ENCODE measurements at regions not wholly inside any gene's neighbourhood (a gene's known extent, or its start where the extent isn't known, plus 50 kb on each side); places are given as distances from the start of the nearest gene placed in this dataset.

DNA sequence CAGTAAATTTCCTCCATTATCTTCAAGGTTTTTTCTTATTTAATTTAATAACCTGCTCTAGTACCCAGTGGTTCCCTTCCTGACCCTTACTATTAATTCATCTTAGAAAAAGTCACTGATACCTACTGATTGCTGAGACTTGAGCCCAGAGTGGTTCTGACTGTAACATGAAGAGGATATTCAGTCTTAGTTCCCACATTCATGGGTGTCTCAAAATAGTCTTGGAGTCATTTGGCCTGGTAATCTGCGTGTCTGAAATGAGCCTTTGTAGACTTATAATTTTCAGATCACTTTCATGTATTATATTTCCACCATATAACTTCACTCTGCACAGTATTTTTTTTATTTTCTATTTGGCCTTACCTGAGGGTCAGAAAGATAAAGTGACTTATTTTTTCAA lies 732.0 kb upstream of the KIF2B start (continued):
- TF ChIP-seq ZC3H10 (CRISPR knock-in tag; IDR thresholded peaks at IDR 0.05): no peak
- TF ChIP-seq CSDC2 (CRISPR knock-in tag; IDR thresholded peaks at IDR 0.05): no peak
- no peak for TF ChIP-seq BACH2 (CRISPR knock-in tag; IDR thresholded peaks at IDR 0.05; ENCODE audit: borderline replicate concordance)
- no peak for TF ChIP-seq ZNF8 (CRISPR knock-in tag; IDR thresholded peaks at IDR 0.05)

- no peak for TF ChIP-seq ZC3H10 (CRISPR knock-in tag; IDR thresholded peaks at IDR 0.05)
- TF ChIP-seq BACH2 (CRISPR knock-in tag; IDR thresholded peaks at IDR 0.05; ENCODE audit: borderline replicate concordance): no peak
- no peak for TF ChIP-seq ZNF70 (CRISPR knock-in tag; IDR thresholded peaks at IDR 0.05)
- TF ChIP-seq POU6F1 (CRISPR knock-in tag; IDR thresholded peaks at IDR 0.05; ENCODE audit: borderline replicate concordance, low read depth): no peak
- TF ChIP-seq TSHZ2 (CRISPR knock-in tag; IDR thresholded peaks at IDR 0.05): no peak
- TF ChIP-seq TOX (CRISPR knock-in tag; IDR thresholded peaks at IDR 0.05; ENCODE audit: borderline replicate concordance): no peak
- no peak for TF ChIP-seq ZFP3 (CRISPR knock-in tag; IDR thresholded peaks at IDR 0.05)
- no peak for TF ChIP-seq PATZ1 (CRISPR knock-in tag; IDR thresholded peaks at IDR 0.05; ENCODE audit: borderline replicate concordance)
- TF ChIP-seq SNAI2 (CRISPR knock-in tag; IDR thresholded peaks at IDR 0.05): no peak
- TF ChIP-seq, protein P1, sequence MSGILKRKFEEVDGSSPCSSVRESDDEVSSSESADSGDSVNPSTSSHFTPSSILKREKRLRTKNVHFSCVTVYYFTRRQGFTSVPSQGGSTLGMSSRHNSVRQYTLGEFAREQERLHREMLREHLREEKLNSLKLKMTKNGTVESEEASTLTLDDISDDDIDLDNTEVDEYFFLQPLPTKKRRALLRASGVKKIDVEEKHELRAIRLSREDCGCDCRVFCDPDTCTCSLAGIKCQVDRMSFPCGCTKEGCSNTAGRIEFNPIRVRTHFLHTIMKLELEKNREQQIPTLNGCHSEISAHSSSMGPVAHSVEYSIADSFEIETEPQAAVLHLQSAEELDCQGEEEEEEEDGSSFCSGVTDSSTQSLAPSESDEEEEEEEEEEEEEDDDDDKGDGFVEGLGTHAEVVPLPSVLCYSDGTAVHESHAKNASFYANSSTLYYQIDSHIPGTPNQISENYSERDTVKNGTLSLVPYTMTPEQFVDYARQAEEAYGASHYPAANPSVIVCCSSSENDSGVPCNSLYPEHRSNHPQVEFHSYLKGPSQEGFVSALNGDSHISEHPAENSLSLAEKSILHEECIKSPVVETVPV (CRISPR knock-in tag; IDR thresholded peaks at IDR 0.05): no peak
- TF ChIP-seq CSDC2 (CRISPR knock-in tag; IDR thresholded peaks at IDR 0.05): no peak
- no peak for ATAC-seq
Observed at GRCh38 chr17:53088481-53088880, 734.2 kb upstream of the KIF2B start.

DNA sequence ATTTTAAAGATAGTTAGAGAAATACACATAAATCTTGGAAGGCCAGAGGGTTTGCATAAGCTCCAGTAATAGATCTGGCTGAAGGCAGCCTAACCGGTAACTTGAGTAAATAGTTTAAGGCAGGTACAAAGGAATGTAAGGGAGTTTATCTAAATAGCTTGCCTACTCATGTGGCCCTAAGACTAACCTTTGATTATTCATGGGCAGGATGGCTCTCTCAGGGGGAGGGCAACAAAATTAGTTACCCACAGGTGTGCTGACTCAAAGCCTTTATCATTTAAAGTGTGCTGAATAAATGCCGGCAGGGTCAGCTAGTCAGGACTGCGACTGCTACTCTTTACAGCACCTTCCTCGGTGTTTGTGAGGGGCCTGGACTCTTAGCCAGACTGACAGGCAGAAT lies 761.3 kb upstream of the KIF2B start:
- TF ChIP-seq, protein P1 (CRISPR knock-in tag; IDR thresholded peaks at IDR 0.05): no peak
- TF ChIP-seq PPARA (CRISPR knock-in tag; IDR thresholded peaks at IDR 0.05; ENCODE audit: borderline replicate concordance): no peak
- no peak for ATAC-seq

DNA sequence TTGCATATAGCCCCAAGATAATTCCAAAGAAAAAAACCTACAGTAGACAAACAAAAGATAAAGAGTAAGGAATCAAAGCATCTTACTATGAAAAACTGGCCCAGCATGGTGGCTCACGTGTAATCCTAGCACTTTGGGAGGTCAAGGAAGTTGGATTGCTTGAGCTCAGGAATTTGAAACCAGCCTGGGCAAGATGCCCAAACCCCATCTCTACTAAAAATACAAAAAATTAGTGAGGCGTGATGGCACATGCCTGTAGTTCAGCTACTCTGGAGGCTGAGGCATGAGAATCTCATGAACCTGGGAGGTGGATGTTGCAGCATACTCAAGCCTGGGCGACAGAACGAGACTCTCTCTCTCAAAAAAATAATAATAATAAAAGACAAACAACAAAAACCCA lies 764.7 kb upstream of the KIF2B start:
- no peak for ATAC-seq
- TF ChIP-seq ZFP3 (CRISPR knock-in tag; IDR thresholded peaks at IDR 0.05) (no peak), ESRRG (CRISPR knock-in tag; IDR thresholded peaks at IDR 0.05) (no peak), ISL1 (CRISPR knock-in tag; IDR thresholded peaks at IDR 0.05) (no peak), OSR1 (CRISPR knock-in tag; IDR thresholded peaks at IDR 0.05) (no peak), PPARA (CRISPR knock-in tag; IDR thresholded peaks at IDR 0.05; ENCODE audit: borderline replicate concordance) (no peak), ZC3H10 (CRISPR knock-in tag; IDR thresholded peaks at IDR 0.05) (no peak), SNAI2 (CRISPR knock-in tag; IDR thresholded peaks at IDR 0.05) (no peak), PATZ1 (CRISPR knock-in tag; IDR thresholded peaks at IDR 0.05; ENCODE audit: borderline replicate concordance) (no peak), ZFP30 (CRISPR knock-in tag; IDR thresholded peaks at IDR 0.05) (no peak)

Measured in SK-N-SH treated with all-trans-retinoic acid at 6 μM for 48 hours (cell line).